ENCODE measurements at regions not wholly inside any gene's neighbourhood (a gene's known extent, or its start where the extent isn't known, plus 50 kb on each side); places are given as distances from the start of the nearest gene placed in this dataset.

DNA sequence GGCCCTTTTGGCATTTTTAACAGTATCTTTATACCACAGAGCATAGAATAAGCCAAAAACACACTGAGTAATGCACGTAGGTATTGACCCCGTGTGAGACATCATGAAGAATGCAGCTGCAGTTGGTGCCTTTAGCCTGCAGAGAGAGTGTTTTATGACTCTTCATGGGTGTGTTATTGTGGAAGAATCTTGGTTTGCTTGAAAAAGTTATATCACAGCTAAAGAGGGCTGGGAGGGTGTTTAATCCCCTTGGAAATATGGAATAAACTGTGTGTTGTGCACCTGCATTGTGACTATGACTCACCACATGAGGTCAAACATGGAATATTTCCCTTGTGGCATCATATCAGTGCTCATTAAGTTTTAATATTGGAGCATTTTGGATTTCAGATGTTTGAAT, 458.7 kb downstream of the CDH9 start:
- intact Hi-C loops (cut with DNase I; ENCODE audit: low total_unique reads) = no loop called here
- TF ChIP-seq, protein P1, sequence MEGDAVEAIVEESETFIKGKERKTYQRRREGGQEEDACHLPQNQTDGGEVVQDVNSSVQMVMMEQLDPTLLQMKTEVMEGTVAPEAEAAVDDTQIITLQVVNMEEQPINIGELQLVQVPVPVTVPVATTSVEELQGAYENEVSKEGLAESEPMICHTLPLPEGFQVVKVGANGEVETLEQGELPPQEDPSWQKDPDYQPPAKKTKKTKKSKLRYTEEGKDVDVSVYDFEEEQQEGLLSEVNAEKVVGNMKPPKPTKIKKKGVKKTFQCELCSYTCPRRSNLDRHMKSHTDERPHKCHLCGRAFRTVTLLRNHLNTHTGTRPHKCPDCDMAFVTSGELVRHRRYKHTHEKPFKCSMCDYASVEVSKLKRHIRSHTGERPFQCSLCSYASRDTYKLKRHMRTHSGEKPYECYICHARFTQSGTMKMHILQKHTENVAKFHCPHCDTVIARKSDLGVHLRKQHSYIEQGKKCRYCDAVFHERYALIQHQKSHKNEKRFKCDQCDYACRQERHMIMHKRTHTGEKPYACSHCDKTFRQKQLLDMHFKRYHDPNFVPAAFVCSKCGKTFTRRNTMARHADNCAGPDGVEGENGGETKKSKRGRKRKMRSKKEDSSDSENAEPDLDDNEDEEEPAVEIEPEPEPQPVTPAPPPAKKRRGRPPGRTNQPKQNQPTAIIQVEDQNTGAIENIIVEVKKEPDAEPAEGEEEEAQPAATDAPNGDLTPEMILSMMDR (IDR thresholded peaks at IDR 0.05) = no peak
- no peak for TF ChIP-seq POLR2A (IDR thresholded peaks at IDR 0.05)
- DNase-seq = no peak
- Histone ChIP-seq H3K36me3 (ENCODE audit: low read depth, missing control alignments) (no peaks in the 10 kb centered on the region), H3K27me3 (no peaks in the 10 kb centered on the region), H3K9me3 (no peaks in the 10 kb centered on the region), H3K27ac (no peak overlapping the region), H3K4me1 (no peaks in the 10 kb centered on the region), H3K4me3 (no peak overlapping the region)
- 85 to 92% methylated on average over 2 of the region's 2 CpGs for WGBS, 2 donors

GRCh38 chr5:26578002-26578401, 460.4 kb downstream of the CDH9 start:
- WGBS, 2 donors = 55 to 58% methylated on average over 2 of the region's 2 CpGs
- intact Hi-C loops (cut with DNase I; ENCODE audit: low total_unique reads) = no loop called here
- no peaks in the 10 kb centered on the region for H3K36me3 ChIP-seq (ENCODE audit: low read depth, missing control alignments)
- DNase-seq = no peak
- no peaks in the 10 kb centered on the region for H3K4me1 ChIP-seq
- no peak overlapping the region for H3K4me3 ChIP-seq
- H3K27me3 ChIP-seq = no peaks in the 10 kb centered on the region
- TF ChIP-seq, protein P1 (IDR thresholded peaks at IDR 0.05) = no peak
- no peak for TF ChIP-seq POLR2A (IDR thresholded peaks at IDR 0.05)
- H3K9me3 ChIP-seq = no peaks in the 10 kb centered on the region
- no peak overlapping the region for H3K27ac ChIP-seq

DNA sequence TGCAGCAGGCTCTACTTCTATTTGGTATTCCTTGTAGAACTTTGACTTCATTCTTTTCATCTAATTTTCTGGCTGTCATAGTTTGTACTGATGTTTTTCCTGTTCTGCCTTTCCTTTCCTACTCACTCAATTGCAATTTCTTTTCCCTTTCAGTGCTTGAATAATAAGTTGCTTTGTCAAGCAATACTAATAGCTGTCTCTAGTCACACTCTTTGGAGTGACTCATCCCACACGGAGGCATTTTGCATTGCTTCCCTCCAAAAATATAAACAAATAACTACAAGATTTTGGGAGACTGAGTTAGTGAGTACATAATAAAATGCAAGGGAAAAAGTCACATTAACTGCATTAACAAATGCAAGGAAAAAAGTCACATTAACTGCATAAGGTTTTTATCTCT, 465.9 kb downstream of the CDH9 start:
- Histone ChIP-seq H3K27ac (no peak overlapping the region), H3K36me3 (ENCODE audit: low read depth, missing control alignments) (no peaks in the 10 kb centered on the region), H3K4me1 (no peaks in the 10 kb centered on the region), H3K9me3 (no peaks in the 10 kb centered on the region), H3K4me3 (no peak overlapping the region), H3K27me3 (no peaks in the 10 kb centered on the region)
- no peak for TF ChIP-seq POLR2A (IDR thresholded peaks at IDR 0.05)
- TF ChIP-seq, protein P1 (IDR thresholded peaks at IDR 0.05) = no peak
- intact Hi-C loops (cut with DNase I; ENCODE audit: low total_unique reads) = no loop called here
- 52 to 79% methylated on average over 1 of the region's 1 CpG for WGBS, 2 donors
- no peak for DNase-seq

- WGBS, 2 donors = 36 to 75% methylated on average over 7 to 10 of the region's 14 CpGs
- TF ChIP-seq, protein P1 (IDR thresholded peaks at IDR 0.05) = no peak
- TF ChIP-seq POLR2A (IDR thresholded peaks at IDR 0.05) = no peak
- Histone ChIP-seq H3K27ac (no peak overlapping the region), H3K36me3 (ENCODE audit: low read depth, missing control alignments) (no peaks in the 10 kb centered on the region), H3K4me3 (peak overlapping the region in 1 of 2 donors; percentile 36), H3K4me1 (no peaks in the 10 kb centered on the region), H3K27me3 (no peaks in the 10 kb centered on the region), H3K9me3 (no peaks in the 10 kb centered on the region)
- no peak for DNase-seq
- intact Hi-C loops (cut with DNase I; ENCODE audit: low total_unique reads) = no loop called here
Measured at GRCh38 chr5:26569929-26570258, 468.5 kb downstream of the CDH9 start.

DNA sequence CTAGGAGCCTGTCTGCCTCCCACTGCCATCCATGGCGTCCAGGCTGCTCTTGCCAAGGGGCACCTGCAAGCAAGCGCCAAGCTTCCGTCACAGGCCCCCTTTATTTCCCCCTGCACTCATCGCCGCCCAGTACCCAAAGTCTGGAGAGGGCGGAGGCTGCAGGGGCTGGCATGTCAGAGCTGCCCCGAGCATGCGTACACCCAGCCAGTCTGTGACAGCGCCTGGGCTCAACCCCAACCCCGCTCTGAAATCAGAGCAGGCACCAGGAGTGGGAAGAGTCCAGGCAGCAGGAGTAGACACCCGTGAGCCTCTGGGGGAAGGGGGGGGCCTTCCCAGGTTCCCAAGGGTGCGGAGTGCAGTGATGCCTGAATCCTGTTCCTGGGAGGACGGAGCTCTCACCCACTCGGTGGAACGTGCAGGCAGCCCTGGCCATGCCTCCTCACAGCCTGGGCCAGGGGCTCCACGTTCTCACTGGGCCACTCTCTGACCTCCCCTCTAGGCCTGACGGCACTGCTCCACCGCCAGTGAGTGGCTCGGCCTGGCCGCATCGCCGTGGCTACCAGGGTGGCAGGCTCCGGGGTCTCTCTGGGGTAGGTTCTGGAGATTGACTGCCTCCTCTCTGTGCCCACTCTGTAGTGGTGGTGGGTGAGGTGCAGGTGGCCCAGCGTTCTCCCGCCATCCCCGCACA, 469.0 kb downstream of the CDH9 start:
- intact Hi-C loops (cut with DNase I; ENCODE audit: low total_unique reads) = no loop called here
- TF ChIP-seq, protein P1 (IDR thresholded peaks at IDR 0.05) = no peak
- TF ChIP-seq POLR2A (IDR thresholded peaks at IDR 0.05) = no peak
- no peaks in the 10 kb centered on the region for H3K4me1 ChIP-seq

More for the DNA sequence above, 469.0 kb downstream of the CDH9 start:
- Histone ChIP-seq H3K9me3 (no peaks in the 10 kb centered on the region), H3K27ac (no peak overlapping the region), H3K36me3 (ENCODE audit: low read depth, missing control alignments) (no peaks in the 10 kb centered on the region), H3K4me3 (peak overlapping the region in 1 of 2 donors; percentile 36), H3K27me3 (no peaks in the 10 kb centered on the region)
- peak; percentile 15 for DNase-seq
- 74 to 76% methylated on average over 4 to 25 of the region's 26 CpGs for WGBS, 2 donors
